NB4 (cell line): ENCODE measurements at regions not wholly inside any gene's neighbourhood (a gene's known extent, or its start where the extent isn't known, plus 50 kb on each side); places are given as distances from the start of the nearest gene placed in this dataset.

Source experiments
- MYC ChIP-seq: IDR thresholded peaks from 2 replicates; pipeline ENCODE4 v1.6.1; 2011; ENCODE audit warnings: low read depth, low read length
- POLR2A ChIP-seq: IDR thresholded peaks from 2 replicates; pipeline ENCODE4 v1.6.1; 2011; ENCODE audit warnings: mild to moderate bottlenecking; ENCODE audit not compliant: insufficient read length; ENCODE audit errors: extremely low read depth
- TF ChIP-seq, protein P1 (sequence below): IDR thresholded peaks from one replicate; pipeline ENCODE4 v1.5.1; 2012; ENCODE audit warnings: low read depth, low read length

DNA sequence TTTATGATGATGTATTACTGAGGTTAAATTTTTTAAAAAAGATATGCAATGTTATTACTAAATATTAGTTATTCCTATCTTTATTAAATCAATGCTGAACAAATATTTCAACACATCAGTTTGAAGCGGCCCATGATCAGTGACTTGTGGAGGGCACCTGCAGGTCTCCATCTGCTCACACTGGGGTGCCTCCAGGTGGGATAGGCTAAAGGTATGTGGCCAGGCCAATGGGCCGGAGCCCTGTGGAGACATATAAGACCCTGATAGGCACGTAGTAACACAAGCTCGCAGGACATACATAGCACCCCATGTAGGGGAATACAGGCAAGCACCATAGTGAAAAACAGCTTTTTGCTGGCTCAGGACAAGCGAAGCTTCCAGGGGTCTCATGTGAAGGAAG is 469.8 kb downstream of the ZNF536 start:
- TF ChIP-seq, protein P1, sequence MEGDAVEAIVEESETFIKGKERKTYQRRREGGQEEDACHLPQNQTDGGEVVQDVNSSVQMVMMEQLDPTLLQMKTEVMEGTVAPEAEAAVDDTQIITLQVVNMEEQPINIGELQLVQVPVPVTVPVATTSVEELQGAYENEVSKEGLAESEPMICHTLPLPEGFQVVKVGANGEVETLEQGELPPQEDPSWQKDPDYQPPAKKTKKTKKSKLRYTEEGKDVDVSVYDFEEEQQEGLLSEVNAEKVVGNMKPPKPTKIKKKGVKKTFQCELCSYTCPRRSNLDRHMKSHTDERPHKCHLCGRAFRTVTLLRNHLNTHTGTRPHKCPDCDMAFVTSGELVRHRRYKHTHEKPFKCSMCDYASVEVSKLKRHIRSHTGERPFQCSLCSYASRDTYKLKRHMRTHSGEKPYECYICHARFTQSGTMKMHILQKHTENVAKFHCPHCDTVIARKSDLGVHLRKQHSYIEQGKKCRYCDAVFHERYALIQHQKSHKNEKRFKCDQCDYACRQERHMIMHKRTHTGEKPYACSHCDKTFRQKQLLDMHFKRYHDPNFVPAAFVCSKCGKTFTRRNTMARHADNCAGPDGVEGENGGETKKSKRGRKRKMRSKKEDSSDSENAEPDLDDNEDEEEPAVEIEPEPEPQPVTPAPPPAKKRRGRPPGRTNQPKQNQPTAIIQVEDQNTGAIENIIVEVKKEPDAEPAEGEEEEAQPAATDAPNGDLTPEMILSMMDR: no peak
- TF ChIP-seq MYC (no peak), POLR2A (no peak)
